Suprapubic skin (tissue), 4 donors: ENCODE measurements at regions not wholly inside any gene's neighbourhood (a gene's known extent, or its start where the extent isn't known, plus 50 kb on each side); places are given as distances from the start of the nearest gene placed in this dataset.

Source experiments
- DNase-seq, 2 donors: peaks; one replicate each; pipeline ENCODE4 v3.0.0-alpha.2; 2019; ENCODE audit warnings: low spot score in 2 of 2
- H3K27ac ChIP-seq: fragments of 200-600 bp; sonication (generic); one replicate; pipeline ENCODE4 v1.5.1; 2019
- H3K27me3 ChIP-seq: fragments of 200-600 bp; sonication (generic); one replicate; pipeline ENCODE4 v1.5.1; 2019
- H3K36me3 ChIP-seq: fragments of 200-600 bp; sonication (generic); one replicate; pipeline ENCODE4 v1.5.1; 2019
- H3K4me1 ChIP-seq: fragments of 200-600 bp; sonication (generic); one replicate; pipeline ENCODE4 v1.5.1; 2019
- H3K4me3 ChIP-seq: fragments of 200-600 bp; sonication (generic); one replicate; pipeline ENCODE4 v1.5.1; 2019; ENCODE audit warnings: mild to moderate bottlenecking
- H3K9me3 ChIP-seq: fragments of 200-600 bp; sonication (generic); one replicate; pipeline ENCODE4 v1.5.1; 2019
- CTCF ChIP-seq, 2 donors: fragments of 200-600 bp in 1 of 2; fragments of 450-650 bp in 1 of 2; sonication (generic) in 1 of 2; IDR thresholded peaks; one replicate each; pipeline ENCODE4 v1.5.1; 2016 to 2019; ENCODE audit warnings: antibody characterized with exemption in 2 of 2, mild to moderate bottlenecking in 1 of 2, moderate library complexity in 1 of 2
- EP300 ChIP-seq: sonication (generic); formaldehyde crosslinking; IDR thresholded peaks from one replicate; pipeline ENCODE4 v1.6.1; 2017; ENCODE audit warnings: antibody characterized with exemption
- POLR2A ChIP-seq, 2 donors: fragments of 450-650 bp; IDR thresholded peaks; one replicate each; pipeline ENCODE4 v1.6.1; 2017; ENCODE audit warnings: antibody characterized with exemption in 2 of 2, mild to moderate bottlenecking in 2 of 2, moderate library complexity in 2 of 2
- POLR2AphosphoS5 ChIP-seq, 3 donors: sonication (generic); formaldehyde crosslinking; IDR thresholded peaks; one replicate each; pipeline ENCODE4 v1.6.1; 2017; ENCODE audit warnings: antibody characterized with exemption in 3 of 3
- WGBS: methylation state at CpG from one replicate; pipeline ENCODE4 v1.1.5; 2018; 5-methylcytosine and 5-hydroxymethylcytosine counted together

- no peak for DNase-seq
- H3K27me3 ChIP-seq: no peaks in the 10 kb centered on the region
- no peaks in the 10 kb centered on the region for H3K36me3 ChIP-seq
- H3K27ac ChIP-seq: no peak overlapping the region
- H3K9me3 ChIP-seq: no peaks in the 10 kb centered on the region
- H3K4me3 ChIP-seq: no peak overlapping the region
- WGBS: 86% methylated on average over 1 of the region's 1 CpG
- TF ChIP-seq CTCF (IDR thresholded peaks at IDR 0.05) (no peak), EP300 (no peak), POLR2AphosphoS5 (IDR thresholded peaks at IDR 0.05) (no peak), POLR2A (IDR thresholded peaks at IDR 0.05) (no peak)
- peaks cover 30% of the 10 kb centered on the region for H3K4me1 ChIP-seq
Observed at GRCh38 chr13:97116754-97117153, 105.4 kb upstream of the MBNL2 start.

GRCh38 chr13:97117388-97117910 lies 104.7 kb upstream of the MBNL2 start:
- no peak for DNase-seq
- H3K36me3 ChIP-seq: no peaks in the 10 kb centered on the region
- peaks cover 36% of the 10 kb centered on the region for H3K4me1 ChIP-seq
- H3K4me3 ChIP-seq: no peak overlapping the region
- no peak overlapping the region for H3K27ac ChIP-seq
- no peaks in the 10 kb centered on the region for H3K9me3 ChIP-seq
- no peaks in the 10 kb centered on the region for H3K27me3 ChIP-seq
- TF ChIP-seq CTCF (IDR thresholded peaks at IDR 0.05) (no peak), POLR2AphosphoS5 (IDR thresholded peaks at IDR 0.05) (no peak), EP300 (no peak), POLR2A (IDR thresholded peaks at IDR 0.05) (no peak)
- WGBS: 88% methylated on average over 5 of the region's 5 CpGs

GRCh38 chr13:97119943-97120342 lies 102.2 kb upstream of the MBNL2 start:
- H3K27ac ChIP-seq: no peak overlapping the region
- H3K4me3 ChIP-seq: no peak overlapping the region
- no peaks in the 10 kb centered on the region for H3K9me3 ChIP-seq
- 84% methylated on average over 3 of the region's 3 CpGs for WGBS
- H3K36me3 ChIP-seq: no peaks in the 10 kb centered on the region
- peaks cover 39% of the 10 kb centered on the region for H3K4me1 ChIP-seq
- TF ChIP-seq POLR2A (IDR thresholded peaks at IDR 0.05) (no peak), CTCF (IDR thresholded peaks at IDR 0.05) (no peak), POLR2AphosphoS5 (IDR thresholded peaks at IDR 0.05) (no peak), EP300 (no peak)
- no peaks in the 10 kb centered on the region for H3K27me3 ChIP-seq
- no peak for DNase-seq

GRCh38 chr13:97120346-97120745 lies 101.8 kb upstream of the MBNL2 start:
- WGBS: 80% methylated on average over 2 of the region's 2 CpGs
- no peaks in the 10 kb centered on the region for H3K9me3 ChIP-seq
- DNase-seq: no peak

GRCh38 chr13:97120976-97121375 lies 101.2 kb upstream of the MBNL2 start:
- 91% methylated on average over 1 of the region's 1 CpG for WGBS
- Histone ChIP-seq H3K36me3 (no peaks in the 10 kb centered on the region), H3K4me3 (no peak overlapping the region), H3K9me3 (no peaks in the 10 kb centered on the region), H3K27me3 (no peaks in the 10 kb centered on the region), H3K4me1 (peaks cover 41% of the 10 kb centered on the region), H3K27ac (no peak overlapping the region)
- TF ChIP-seq POLR2AphosphoS5 (IDR thresholded peaks at IDR 0.05) (no peak), POLR2A (IDR thresholded peaks at IDR 0.05) (no peak), CTCF (IDR thresholded peaks at IDR 0.05) (no peak), EP300 (no peak)
- no peak for DNase-seq

More at GRCh38 chr13:97120346-97120745, 101.8 kb upstream of the MBNL2 start:
- peaks cover 39% of the 10 kb centered on the region for H3K4me1 ChIP-seq
- no peak for TF ChIP-seq POLR2AphosphoS5 (IDR thresholded peaks at IDR 0.05)
- TF ChIP-seq POLR2A (IDR thresholded peaks at IDR 0.05): no peak
- no peak for TF ChIP-seq EP300
- no peak for TF ChIP-seq CTCF (IDR thresholded peaks at IDR 0.05)
- no peak overlapping the region for H3K27ac ChIP-seq
- no peaks in the 10 kb centered on the region for H3K27me3 ChIP-seq
- H3K4me3 ChIP-seq: no peak overlapping the region
- no peaks in the 10 kb centered on the region for H3K36me3 ChIP-seq
